ENCODE measurements at regions not wholly inside any gene's neighbourhood (a gene's known extent, or its start where the extent isn't known, plus 50 kb on each side); places are given as distances from the start of the nearest gene placed in this dataset.

DNA sequence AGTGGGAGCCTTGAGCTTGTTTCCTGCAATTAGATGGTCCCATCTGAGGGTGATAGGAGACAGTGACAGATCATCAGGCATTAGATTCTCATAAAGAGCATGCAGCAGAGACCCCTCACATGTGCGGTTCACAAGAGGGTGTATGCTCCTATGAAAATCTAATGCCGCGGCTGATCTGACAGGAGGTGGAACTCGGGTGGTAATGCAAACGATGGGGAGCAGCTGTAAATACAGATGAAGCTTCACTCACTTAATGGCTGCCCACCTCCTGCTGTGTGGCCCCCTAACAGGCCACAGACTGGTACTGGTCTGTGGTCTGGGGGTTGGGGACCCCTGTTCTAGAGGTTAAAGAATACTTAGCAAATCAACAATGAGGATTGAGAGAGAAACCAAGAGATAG, 201.5 kb upstream of the PITX2 start:
- no peaks in the 10 kb centered on the region for H3K4me1 Mint-ChIP-seq
- peaks cover 0 to 10% (median 4%) of the 10 kb centered on the region in 6 donors for H3K9me3 Mint-ChIP-seq
- H3K36me3 Mint-ChIP-seq, result no peaks in the 10 kb centered on the region
- H3K4me3 Mint-ChIP-seq, result no peak overlapping the region
- no peak for DNase-seq
- H3K27ac Mint-ChIP-seq, result no peak overlapping the region
- H3K27me3 Mint-ChIP-seq (ENCODE audit: low read depth in 3 of 3), result no peaks in the 10 kb centered on the region

DNA sequence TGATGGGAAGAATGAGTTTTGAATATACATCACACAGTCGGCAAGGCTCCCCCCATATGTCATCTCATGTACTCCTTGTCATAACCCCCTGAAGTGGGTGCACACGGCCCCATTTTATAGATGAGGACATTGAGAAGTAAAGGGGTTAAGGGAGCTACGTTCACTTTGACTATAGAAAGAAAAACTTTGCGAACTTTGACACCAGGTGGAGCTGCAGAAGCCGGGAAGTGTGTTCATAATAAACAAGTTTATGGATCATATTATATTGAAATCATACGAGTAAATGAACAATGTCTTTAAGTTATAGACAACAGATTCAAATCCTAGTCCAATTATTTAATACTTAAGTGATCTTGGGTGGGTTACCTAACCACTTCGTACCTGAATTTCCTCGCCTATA, 203.8 kb upstream of the PITX2 start:
- H3K27me3 Mint-ChIP-seq (ENCODE audit: low read depth in 3 of 3), result no peaks in the 10 kb centered on the region
- H3K4me3 Mint-ChIP-seq, result no peak overlapping the region
- H3K36me3 Mint-ChIP-seq, result no peaks in the 10 kb centered on the region
- H3K4me1 Mint-ChIP-seq, result no peaks in the 10 kb centered on the region
- no peak for DNase-seq
- H3K27ac Mint-ChIP-seq, result no peak overlapping the region
- H3K9me3 Mint-ChIP-seq, result peaks cover 0 to 12% (median 7%) of the 10 kb centered on the region in 6 donors

DNA sequence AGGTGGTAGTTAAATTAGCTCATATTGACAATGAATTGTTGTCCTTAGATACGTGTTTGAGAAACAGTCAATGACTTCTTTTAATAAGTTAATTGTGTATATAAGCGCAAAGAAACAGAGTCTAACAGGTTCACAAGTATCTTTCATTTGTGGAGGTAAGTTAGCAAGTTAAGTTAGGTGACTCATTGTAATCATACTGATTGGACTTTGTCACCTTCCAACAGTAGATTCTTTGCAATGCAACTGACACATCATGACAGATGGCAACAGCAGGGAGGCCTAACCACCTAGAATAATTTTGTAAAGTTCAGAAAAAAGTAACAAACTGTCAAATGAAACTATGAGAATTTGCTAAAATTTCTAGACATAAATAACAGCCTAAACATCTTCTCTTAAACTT, 207.6 kb upstream of the PITX2 start:
- Mint-ChIP-seq H3K27me3 (ENCODE audit: low read depth in 3 of 3) (no peaks in the 10 kb centered on the region), H3K4me1 (no peaks in the 10 kb centered on the region), H3K36me3 (no peaks in the 10 kb centered on the region), H3K4me3 (no peak overlapping the region), H3K9me3 (peaks cover 0 to 15% (median 7%) of the 10 kb centered on the region in 6 donors), H3K27ac (no peak overlapping the region)
- DNase-seq, result no peak

DNA sequence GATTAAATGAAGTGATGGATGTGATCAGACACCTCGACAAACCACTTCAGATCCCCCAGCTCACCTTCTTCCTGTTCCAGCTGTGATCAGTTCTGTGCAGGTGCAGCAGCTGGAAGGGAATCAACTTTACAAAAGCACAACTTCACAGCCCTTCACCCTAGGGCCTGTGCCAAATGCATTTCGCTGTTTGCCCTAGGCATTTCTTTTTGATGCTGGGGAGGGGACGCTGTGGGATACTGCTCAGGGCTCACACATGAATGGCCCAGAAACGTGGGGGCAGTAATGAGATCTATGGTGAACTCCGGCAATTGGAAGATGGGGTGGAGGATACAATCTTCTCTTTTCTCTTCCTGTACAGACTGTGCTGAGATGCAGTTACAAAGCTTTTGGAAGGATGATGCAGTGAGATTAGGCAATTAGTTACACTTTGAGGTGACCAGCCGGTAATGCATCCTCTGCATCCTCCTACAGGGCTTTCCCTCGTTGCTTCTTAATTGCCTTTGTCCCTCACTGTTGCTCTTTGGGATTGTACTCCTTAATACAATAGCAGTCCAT, 215.1 kb upstream of the PITX2 start:
- no peak for DNase-seq

DNA sequence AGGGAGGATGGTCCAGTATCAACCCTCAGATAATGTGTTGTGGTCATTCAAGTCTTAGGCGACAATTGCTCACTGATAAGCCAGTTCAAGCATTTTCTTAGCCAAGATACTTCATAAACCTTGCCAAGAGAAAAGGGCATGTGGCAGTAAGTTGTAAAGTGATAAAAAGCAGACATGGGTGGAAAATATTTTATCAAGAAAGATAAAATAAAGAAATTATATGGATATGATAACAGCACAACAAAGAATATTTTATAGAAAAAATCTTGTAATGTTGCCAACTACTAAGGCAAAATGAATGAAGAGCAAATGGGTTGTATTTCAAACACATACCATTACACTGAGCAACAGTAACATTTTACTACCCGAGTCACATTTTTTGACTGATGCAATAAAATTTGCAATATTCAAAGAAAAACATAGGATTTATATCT, 217.4 kb upstream of the PITX2 start:
- Mint-ChIP-seq H3K36me3 (no peaks in the 10 kb centered on the region), H3K9me3 (peaks cover 0 to 21% (median 10%) of the 10 kb centered on the region in 6 donors), H3K27ac (no peak overlapping the region), H3K27me3 (ENCODE audit: low read depth in 3 of 3) (no peaks in the 10 kb centered on the region), H3K4me3 (no peak overlapping the region), H3K4me1 (no peaks in the 10 kb centered on the region)
- no peak for DNase-seq

More for the DNA sequence above, 215.1 kb upstream of the PITX2 start:
- Mint-ChIP-seq H3K27me3 (ENCODE audit: low read depth in 3 of 3) (no peaks in the 10 kb centered on the region), H3K4me3 (no peak overlapping the region), H3K27ac (no peak overlapping the region), H3K36me3 (no peaks in the 10 kb centered on the region), H3K4me1 (no peaks in the 10 kb centered on the region), H3K9me3 (peaks cover 0 to 9% (median 4%) of the 10 kb centered on the region in 6 donors)

DNA sequence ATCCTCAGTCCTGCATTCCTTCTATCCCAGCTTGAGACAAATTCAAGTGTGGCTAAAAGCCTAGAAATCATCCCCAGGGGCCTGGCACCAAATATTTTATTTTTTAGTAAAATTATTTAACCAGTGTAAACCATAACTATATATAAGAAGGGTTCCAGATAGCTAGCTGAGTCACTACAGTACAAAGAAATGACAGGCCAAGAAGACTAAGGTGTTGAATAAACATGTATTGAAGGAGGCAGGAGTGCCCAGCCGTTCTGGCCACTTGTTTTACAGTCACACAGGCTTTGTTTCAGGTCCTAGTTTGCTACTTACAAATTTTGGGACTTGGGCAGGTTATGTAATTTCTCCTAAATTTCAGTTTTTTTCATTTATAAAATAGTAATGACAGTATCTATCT, 225.9 kb upstream of the PITX2 start:
- no peak overlapping the region for H3K27ac Mint-ChIP-seq
- H3K36me3 Mint-ChIP-seq, result no peaks in the 10 kb centered on the region
- no peaks in the 10 kb centered on the region for H3K4me1 Mint-ChIP-seq
- peaks cover 0 to 15% (median 3%) of the 10 kb centered on the region in 6 donors for H3K9me3 Mint-ChIP-seq
- no peak overlapping the region for H3K4me3 Mint-ChIP-seq
- H3K27me3 Mint-ChIP-seq (ENCODE audit: low read depth in 3 of 3), result no peaks in the 10 kb centered on the region
- DNase-seq, result no peak

DNA sequence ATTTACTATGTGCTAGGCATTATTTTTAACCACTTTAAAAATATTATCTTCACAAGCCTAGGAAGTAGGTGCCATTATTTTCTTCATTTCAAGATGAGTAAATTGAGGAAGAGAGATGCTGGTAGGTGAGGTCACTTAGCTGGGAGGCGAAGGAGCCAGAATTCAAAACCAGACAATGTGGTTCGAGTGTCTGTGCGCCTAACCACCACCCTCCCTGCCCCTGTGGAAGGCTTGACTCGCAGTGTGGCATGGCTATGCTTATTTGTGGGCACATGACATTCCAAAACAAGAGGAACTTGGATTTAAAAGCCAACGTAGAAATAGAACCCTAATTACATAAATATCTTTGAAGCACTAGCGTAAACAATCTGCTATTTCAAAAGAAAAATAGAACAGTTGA, 226.6 kb upstream of the PITX2 start:
- H3K36me3 Mint-ChIP-seq, result no peaks in the 10 kb centered on the region
- no peak for DNase-seq
- H3K4me3 Mint-ChIP-seq, result no peak overlapping the region
- no peaks in the 10 kb centered on the region for H3K27me3 Mint-ChIP-seq (ENCODE audit: low read depth in 3 of 3)
- peaks cover 0 to 8% (median 1%) of the 10 kb centered on the region in 6 donors for H3K9me3 Mint-ChIP-seq
- no peak overlapping the region for H3K27ac Mint-ChIP-seq
- no peaks in the 10 kb centered on the region for H3K4me1 Mint-ChIP-seq

DNA sequence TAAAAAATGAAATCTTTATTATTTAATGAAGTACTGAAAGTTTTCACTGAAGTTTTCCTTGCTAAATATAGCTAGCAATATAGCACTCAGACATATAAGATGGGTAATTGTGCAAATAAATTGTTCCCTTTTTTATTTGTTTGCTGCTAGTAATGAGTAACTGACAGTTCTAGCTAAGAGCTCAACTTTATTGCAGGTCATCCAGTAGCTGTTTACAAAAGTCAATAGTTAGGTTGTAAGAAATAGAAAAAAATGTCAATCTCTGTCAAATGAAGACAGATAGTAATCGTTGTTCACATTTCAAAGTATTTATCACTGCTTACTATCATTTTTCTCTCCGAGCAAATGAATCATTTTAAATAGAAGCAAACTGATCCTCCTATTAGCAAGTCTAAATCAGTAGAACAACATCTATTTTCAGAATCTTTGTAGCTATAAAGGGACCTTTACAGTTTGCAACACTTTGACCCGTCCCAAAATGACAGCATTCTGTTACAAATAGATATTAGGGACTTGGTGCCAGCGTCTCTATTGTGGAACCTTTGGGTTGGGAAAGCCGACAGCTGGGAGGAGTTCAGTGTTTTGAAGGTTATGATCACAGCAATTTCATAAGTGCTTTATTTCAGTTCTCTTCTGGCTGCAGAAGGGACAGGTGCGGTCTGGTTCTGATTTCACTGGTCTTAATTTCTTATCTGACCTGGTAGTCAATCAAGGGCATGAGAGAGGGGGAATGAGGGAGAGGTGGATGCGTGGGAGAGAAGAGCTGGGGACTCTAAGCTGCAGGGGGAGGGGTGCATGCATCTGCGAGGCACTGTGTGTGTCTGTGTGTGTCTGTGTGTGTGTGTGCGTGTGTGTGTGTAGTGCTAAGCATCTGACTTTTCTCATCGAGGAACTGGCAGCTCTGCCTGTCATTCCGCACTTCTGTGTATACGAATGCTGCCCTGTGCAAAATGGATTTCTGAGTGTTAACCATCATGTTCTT, 227.9 kb upstream of the PITX2 start:
- H3K36me3 Mint-ChIP-seq, result no peaks in the 10 kb centered on the region
- H3K4me1 Mint-ChIP-seq, result no peaks in the 10 kb centered on the region
- no peak for DNase-seq
- peaks cover 0 to 5% (median 1%) of the 10 kb centered on the region in 6 donors for H3K9me3 Mint-ChIP-seq
- no peak overlapping the region for H3K4me3 Mint-ChIP-seq
- H3K27me3 Mint-ChIP-seq (ENCODE audit: low read depth in 3 of 3), result no peaks in the 10 kb centered on the region
- no peak overlapping the region for H3K27ac Mint-ChIP-seq

DNA sequence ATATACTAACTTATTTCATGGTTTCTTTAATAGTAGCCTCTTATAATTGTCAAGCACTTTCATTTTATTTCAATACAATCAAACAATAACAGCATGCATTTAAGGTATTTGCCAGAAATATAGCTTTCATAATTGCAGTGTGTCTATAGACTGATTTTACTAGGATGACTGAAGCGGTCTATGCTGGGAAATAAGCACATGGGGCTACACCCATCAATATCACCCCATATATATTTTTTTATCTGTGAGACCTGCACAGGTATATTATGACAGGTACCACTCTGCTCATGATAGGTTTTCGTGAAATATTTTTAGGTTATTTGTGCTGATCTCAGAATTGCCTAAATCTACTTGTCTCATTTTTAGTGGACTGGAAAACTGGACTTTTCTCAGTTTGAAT, 229.1 kb upstream of the PITX2 start:
- Mint-ChIP-seq H3K36me3 (no peaks in the 10 kb centered on the region), H3K27me3 (ENCODE audit: low read depth in 3 of 3) (peaks cover 0 to under 1% (median 0%) of the 10 kb centered on the region in 3 donors), H3K4me1 (no peaks in the 10 kb centered on the region), H3K4me3 (no peak overlapping the region), H3K27ac (no peak overlapping the region), H3K9me3 (peaks cover 0 to 9% (median 1%) of the 10 kb centered on the region in 6 donors)
- no peak for DNase-seq

DNA sequence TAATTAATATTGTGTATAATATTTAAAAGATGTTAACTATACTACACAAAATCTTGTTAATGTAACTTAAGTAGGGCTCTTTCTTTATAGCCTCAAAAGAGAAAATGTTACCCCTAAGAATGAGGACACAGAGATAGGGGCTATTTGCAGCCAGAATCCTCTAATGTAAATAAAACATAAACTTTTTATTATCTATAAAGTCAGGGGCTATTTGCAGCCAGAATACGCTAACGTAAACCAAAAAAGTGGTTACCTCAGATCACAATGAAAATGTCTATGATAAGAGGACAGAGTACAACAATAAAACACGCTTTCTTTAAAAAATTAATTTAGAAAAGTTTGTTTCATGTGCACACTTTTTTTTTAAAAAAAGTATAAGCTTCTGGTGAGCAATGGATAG, 229.9 kb upstream of the PITX2 start:
- DNase-seq, result no peak
- peaks cover 0 to 9% (median 1%) of the 10 kb centered on the region in 6 donors for H3K9me3 Mint-ChIP-seq
- H3K27me3 Mint-ChIP-seq (ENCODE audit: low read depth in 3 of 3), result peaks cover 0 to 2% (median 0%) of the 10 kb centered on the region in 3 donors
- no peak overlapping the region for H3K4me3 Mint-ChIP-seq
- no peaks in the 10 kb centered on the region for H3K36me3 Mint-ChIP-seq
- H3K4me1 Mint-ChIP-seq, result no peaks in the 10 kb centered on the region
- H3K27ac Mint-ChIP-seq, result no peak overlapping the region

DNA sequence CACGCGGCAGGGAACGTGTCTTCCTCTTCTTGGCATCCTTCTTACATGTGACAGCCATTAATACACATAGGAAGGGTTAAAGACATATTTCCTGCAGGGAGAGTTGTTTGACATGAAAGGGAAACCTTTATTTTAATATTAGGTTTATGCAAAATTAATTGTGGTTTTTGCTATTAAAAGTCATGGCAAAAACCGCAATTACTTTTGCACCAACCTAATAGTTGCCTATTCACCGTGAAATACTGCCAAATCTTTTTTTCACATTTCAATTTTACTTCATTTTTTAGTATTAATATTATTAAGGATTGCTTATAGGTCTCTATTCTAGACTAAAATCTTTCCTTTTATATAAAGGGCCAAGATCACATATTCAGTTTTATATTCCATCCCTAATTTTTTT, 230.4 kb upstream of the PITX2 start:
- H3K27me3 Mint-ChIP-seq (ENCODE audit: low read depth in 3 of 3), result peaks cover 0 to 2% (median 0%) of the 10 kb centered on the region in 3 donors
- peaks cover 0 to 9% (median 1%) of the 10 kb centered on the region in 6 donors for H3K9me3 Mint-ChIP-seq
- no peak for DNase-seq
- H3K4me3 Mint-ChIP-seq, result no peak overlapping the region
- H3K4me1 Mint-ChIP-seq, result no peaks in the 10 kb centered on the region
- no peaks in the 10 kb centered on the region for H3K36me3 Mint-ChIP-seq
- H3K27ac Mint-ChIP-seq, result no peak overlapping the region

DNA sequence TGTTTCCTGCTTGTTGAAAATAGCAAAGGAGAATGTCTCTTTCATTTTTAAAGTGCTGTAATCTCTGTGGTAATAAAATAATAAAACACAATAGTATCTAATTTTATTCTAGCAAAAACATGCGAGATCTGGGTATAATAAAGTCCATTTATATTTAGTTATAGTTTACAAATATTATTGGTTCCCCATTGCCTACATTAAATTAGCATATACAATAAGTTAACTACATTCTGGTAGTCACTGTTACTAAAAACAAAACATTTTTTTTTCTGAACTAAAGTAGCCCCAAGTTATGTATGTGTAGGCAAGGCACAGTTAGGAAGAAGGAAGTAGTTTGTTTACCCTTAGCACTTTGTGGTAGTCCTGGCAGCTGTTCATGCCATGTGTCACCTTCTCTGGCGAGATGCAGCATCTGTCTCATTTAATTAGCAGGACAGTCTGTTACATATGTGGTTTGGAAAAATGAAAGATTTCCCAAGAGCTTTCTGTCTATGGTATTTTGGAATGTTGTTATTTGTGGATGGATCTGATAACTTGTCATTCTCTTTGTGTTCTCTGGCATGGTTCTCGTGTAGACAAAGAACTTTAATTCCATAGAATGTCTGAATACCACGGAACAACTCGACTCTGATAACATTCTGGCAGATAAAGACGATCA, 231.3 kb upstream of the PITX2 start:
- Mint-ChIP-seq H3K27ac (no peak overlapping the region), H3K36me3 (peaks cover 0 to 3% (median 0%) of the 10 kb centered on the region in 3 donors), H3K4me3 (no peak overlapping the region), H3K27me3 (ENCODE audit: low read depth in 3 of 3) (peaks cover 0 to 2% (median 0%) of the 10 kb centered on the region in 3 donors), H3K9me3 (peaks cover 0 to 9% (median 2%) of the 10 kb centered on the region in 6 donors), H3K4me1 (no peaks in the 10 kb centered on the region)
- DNase-seq, result no peak

DNA sequence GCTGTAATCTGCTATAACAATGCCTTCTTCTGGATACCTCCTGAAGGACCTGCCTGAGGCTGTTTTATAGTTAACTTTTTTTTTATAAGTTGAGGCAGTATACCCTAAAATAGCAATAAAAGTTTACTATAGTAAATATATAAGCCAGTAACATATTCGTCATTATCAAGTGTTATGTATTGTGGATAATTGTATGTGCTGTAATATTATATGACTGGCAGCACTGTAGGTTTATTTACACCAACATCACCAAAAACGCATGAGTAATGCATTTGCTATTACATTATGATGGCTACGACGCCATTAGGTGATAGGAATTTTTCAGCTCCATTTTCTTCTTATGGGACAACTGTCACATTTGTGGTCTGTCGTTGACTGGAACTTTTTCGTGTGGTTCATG, 237.2 kb upstream of the PITX2 start:
- H3K4me3 Mint-ChIP-seq, result no peak overlapping the region
- no peaks in the 10 kb centered on the region for H3K4me1 Mint-ChIP-seq
- no peak for DNase-seq
- H3K27me3 Mint-ChIP-seq (ENCODE audit: low read depth in 3 of 3), result peaks cover 0 to 2% (median 2%) of the 10 kb centered on the region in 3 donors
- peaks cover 0 to 9% (median 0%) of the 10 kb centered on the region in 6 donors for H3K9me3 Mint-ChIP-seq
- no peak overlapping the region for H3K27ac Mint-ChIP-seq
- H3K36me3 Mint-ChIP-seq, result peaks cover 0 to 3% (median 0%) of the 10 kb centered on the region in 3 donors

DNA sequence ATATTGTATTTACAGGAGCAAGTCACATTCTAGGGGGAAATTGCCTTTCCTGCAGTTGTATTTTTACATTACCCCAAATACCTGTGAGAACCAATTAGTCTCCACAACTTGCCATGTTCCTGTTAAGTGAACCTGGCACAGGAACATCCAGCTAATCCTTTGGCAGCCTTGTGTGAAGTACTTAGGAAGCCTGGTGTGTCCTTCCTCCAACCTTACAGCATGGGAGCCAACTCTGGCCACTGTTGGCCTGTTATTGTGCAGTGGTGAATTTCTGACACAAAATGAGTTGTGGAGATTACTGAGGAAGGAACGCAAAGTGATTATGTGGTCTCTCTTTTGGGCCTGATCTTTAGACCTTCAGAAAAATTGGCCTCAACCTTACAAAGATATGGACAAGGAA, 238.0 kb upstream of the PITX2 start:
- Mint-ChIP-seq H3K27ac (no peak overlapping the region), H3K36me3 (peaks cover 0 to 3% (median 0%) of the 10 kb centered on the region in 3 donors), H3K4me3 (no peak overlapping the region), H3K9me3 (peaks cover 0 to 7% (median 0%) of the 10 kb centered on the region in 6 donors), H3K27me3 (ENCODE audit: low read depth in 3 of 3) (peaks cover 0 to 2% (median 2%) of the 10 kb centered on the region in 3 donors), H3K4me1 (no peaks in the 10 kb centered on the region)
- no peak for DNase-seq

All from immature natural killer cell (primary cell).